DND-41 (cell line): ENCODE measurements at regions not wholly inside any gene's neighbourhood (a gene's known extent, or its start where the extent isn't known, plus 50 kb on each side); places are given as distances from the start of the nearest gene placed in this dataset.

Source experiments
- CTCF ChIP-seq: IDR thresholded peaks from 2 replicates; pipeline ENCODE4 v1.5.1; 2012; ENCODE audit warnings: borderline replicate concordance, low read length, moderate library complexity, mild to moderate bottlenecking; ENCODE audit not compliant: poor library complexity, severe bottlenecking; ENCODE audit errors: extremely low read depth
- EZH2 ChIP-seq: IDR thresholded peaks from 3 replicates; pipeline ENCODE4 v1.6.1; 2012; ENCODE audit warnings: borderline replicate concordance, low read depth, mild to moderate bottlenecking, moderate library complexity, low read length, inconsistent platforms; ENCODE audit not compliant: severe bottlenecking

DNA sequence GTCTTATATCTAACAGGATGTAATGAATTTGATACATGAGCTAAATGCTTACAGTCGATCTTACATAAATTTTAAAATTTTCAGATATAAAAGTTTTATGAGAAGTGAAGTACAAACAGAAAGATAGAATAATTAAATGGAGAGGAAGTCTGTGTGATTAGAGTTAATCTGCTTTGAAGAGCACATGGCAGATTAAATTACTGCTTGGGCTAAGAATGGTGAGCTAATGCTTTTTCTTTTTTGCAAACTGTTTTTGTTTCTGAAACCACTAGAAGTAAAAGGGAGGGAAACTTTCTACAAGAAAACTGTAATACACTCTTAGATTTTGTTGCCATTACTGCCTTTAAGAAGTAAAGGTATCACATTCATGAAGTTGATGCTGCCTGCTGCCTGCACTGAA lies 96.3 kb upstream of the SPRY2 start:
- TF ChIP-seq CTCF = no peak
- no peak for TF ChIP-seq EZH2
